ENCODE measurements at regions not wholly inside any gene's neighbourhood (a gene's known extent, or its start where the extent isn't known, plus 50 kb on each side); places are given as distances from the start of the nearest gene placed in this dataset.

DNA sequence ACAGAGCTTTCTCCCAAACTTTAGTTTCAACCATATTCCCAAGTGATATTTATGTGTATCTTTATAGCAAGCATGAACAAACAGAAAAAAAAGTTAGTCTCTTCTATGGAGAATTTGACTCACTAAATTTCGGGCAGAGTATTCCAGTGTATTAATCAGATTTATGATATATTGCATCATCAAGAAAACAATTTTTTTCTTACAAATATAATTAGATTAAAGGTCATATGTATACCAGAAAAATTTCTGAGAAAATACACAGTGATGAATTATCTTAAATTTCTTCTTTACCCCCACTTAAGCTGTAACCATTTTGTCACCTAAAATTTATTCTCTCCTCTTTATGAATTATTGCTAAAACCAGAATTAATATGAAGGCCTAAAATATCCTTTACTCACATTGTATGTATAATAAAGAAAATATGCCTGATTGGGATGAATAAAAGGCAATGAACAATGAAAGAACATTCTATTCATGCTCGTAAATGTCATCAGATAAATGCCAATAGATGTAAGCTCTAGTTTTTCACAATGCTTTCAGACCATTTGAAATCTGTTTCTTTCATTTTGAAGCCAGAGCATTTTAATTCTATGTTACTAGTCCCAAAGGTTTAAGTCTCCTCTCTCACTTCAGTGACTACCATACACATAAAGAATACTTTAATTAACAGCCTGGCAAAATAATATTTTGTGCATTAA is 192.1 kb downstream of the HGF start:
- TF ChIP-seq, protein P1, sequence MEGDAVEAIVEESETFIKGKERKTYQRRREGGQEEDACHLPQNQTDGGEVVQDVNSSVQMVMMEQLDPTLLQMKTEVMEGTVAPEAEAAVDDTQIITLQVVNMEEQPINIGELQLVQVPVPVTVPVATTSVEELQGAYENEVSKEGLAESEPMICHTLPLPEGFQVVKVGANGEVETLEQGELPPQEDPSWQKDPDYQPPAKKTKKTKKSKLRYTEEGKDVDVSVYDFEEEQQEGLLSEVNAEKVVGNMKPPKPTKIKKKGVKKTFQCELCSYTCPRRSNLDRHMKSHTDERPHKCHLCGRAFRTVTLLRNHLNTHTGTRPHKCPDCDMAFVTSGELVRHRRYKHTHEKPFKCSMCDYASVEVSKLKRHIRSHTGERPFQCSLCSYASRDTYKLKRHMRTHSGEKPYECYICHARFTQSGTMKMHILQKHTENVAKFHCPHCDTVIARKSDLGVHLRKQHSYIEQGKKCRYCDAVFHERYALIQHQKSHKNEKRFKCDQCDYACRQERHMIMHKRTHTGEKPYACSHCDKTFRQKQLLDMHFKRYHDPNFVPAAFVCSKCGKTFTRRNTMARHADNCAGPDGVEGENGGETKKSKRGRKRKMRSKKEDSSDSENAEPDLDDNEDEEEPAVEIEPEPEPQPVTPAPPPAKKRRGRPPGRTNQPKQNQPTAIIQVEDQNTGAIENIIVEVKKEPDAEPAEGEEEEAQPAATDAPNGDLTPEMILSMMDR (IDR thresholded peaks at IDR 0.05; ENCODE audit: low read depth, low read length, missing control alignments) = no peak
- no peak overlapping the region for H3K4me3 ChIP-seq (replicated peaks; ENCODE audit: low read depth, low read length)
- no peak for DNase-seq (ENCODE audit: extremely low read depth, low read depth)

DNA sequence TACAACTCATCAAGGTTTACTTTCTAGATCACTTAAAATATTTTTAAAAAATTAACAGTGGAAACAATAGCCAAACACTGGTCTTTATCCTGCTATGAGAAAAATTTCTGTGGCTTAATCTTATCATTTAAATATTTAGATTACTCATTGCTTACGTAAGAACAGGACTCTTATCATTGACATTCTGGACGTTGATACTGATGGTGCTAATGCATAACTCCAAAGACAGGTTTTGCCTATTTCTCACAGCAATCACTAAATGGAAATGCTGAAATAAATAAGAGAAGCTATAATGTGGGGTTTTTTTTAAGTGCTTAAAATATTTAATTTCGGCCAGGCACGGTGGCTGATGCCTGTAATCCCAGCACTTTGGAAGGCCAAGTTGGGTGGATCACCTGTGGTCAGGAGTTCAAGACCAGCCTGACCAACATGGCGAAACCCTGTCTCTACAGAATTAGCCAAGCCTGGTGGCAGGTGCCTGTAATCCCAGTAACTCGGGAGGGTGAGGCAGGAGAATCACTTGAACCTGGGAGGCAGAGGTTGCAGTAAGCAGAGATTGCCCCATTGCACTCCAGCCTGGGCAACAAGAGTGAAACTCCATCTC is 195.0 kb downstream of the HGF start:
- TF ChIP-seq, protein P1 (IDR thresholded peaks at IDR 0.05; ENCODE audit: low read depth, low read length, missing control alignments) = no peak
- no peak for DNase-seq (ENCODE audit: extremely low read depth, low read depth)
- no peak overlapping the region for H3K4me3 ChIP-seq (replicated peaks; ENCODE audit: low read depth, low read length)

GRCh38 chr7:81573932-81574331 is 195.9 kb downstream of the HGF start:
- H3K4me3 ChIP-seq (replicated peaks; ENCODE audit: low read depth, low read length) = no peak overlapping the region
- DNase-seq (ENCODE audit: extremely low read depth, low read depth) = no peak
- TF ChIP-seq, protein P1 (IDR thresholded peaks at IDR 0.05; ENCODE audit: low read depth, low read length, missing control alignments) = no peak

DNA sequence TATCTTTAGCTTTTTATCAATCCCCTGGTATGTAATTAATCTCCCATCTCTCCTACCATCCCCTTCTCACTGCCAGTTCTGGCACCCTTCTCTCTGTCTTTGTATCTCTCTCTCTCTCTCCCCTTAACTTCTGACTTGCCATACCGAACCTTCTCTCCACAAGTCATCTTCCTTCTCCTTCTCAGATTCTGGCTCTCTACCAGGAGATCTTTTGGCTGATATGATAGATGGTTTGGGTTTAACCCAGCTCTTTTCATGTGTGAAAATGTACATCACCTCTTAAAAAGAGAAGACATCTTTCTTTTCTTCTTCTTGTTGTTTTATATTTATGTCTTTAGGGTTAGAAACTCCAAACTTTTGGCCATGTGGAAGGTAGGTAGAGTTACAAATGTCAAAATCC is 196.7 kb downstream of the HGF start:
- DNase-seq (ENCODE audit: extremely low read depth, low read depth) = no peak
- H3K4me3 ChIP-seq (replicated peaks; ENCODE audit: low read depth, low read length) = no peak overlapping the region
- TF ChIP-seq, protein P1 (IDR thresholded peaks at IDR 0.05; ENCODE audit: low read depth, low read length, missing control alignments) = no peak

DNA sequence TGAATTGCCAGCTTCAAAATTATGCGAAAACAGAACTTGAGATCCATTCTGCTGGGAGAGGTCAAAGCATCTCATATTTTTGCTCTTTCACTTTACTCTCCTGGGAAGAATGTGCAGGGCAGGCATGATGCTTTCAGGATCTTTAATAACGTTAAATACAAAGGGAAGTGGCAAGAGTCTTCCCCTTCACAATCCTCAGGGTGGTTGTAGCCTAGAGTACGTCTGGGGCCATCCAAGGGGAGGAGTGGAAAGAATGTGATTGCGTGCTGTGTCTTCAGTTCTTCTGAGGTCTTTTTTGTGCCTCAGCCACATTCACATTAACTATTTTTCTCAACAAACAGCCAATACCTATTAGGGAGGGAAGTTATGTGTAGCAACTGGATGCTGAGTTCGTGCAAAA is 207.3 kb downstream of the HGF start:
- TF ChIP-seq, protein P1 (IDR thresholded peaks at IDR 0.05; ENCODE audit: low read depth, low read length, missing control alignments) = no peak
- DNase-seq (ENCODE audit: extremely low read depth, low read depth) = no peak
- H3K4me3 ChIP-seq (replicated peaks; ENCODE audit: low read depth, low read length) = no peak overlapping the region

DNA sequence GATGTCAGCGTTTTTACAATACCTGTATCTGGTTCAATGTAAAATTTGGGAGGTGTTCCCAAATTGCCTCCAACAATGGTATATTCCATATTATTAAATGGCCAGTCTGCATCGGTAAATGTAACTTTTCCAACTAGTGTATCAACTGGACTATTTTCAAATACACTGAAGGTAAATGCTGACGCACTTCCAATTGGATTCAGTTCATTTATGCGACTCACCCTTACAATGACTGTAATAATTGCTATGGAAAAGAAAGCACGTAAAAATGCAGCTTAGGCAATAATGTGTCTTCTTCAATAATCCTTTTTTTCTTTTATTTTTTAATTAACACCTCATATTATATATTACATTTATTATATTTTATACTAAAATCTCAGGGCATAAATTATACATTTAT is 209.1 kb downstream of the HGF start:
- TF ChIP-seq, protein P1 (IDR thresholded peaks at IDR 0.05; ENCODE audit: low read depth, low read length, missing control alignments) = no peak
- no peak for DNase-seq (ENCODE audit: extremely low read depth, low read depth)

More for the DNA sequence above, 209.1 kb downstream of the HGF start:
- H3K4me3 ChIP-seq (replicated peaks; ENCODE audit: low read depth, low read length) = no peak overlapping the region

Measured in HFF-Myc (cell line).